ENCODE measurements at regions not wholly inside any gene's neighbourhood (a gene's known extent, or its start where the extent isn't known, plus 50 kb on each side); places are given as distances from the start of the nearest gene placed in this dataset.

- no peak for TF ChIP-seq CTCF (IDR thresholded peaks at IDR 0.05; ENCODE audit: low read depth, low read length)
- no peak for DNase-seq (ENCODE audit: extremely low read depth, low read depth)
Observed at GRCh38 chr22:48106215-48106614, 1343.8 kb downstream of the TBC1D22A start.

- DNase-seq (ENCODE audit: extremely low read depth, low read depth): no peak
- TF ChIP-seq CTCF (IDR thresholded peaks at IDR 0.05; ENCODE audit: low read depth, low read length): no peak
Observed at GRCh38 chr22:48105259-48105658, 1342.8 kb downstream of the TBC1D22A start.

- TF ChIP-seq CTCF (IDR thresholded peaks at IDR 0.05; ENCODE audit: low read depth, low read length): no peak
- no peak for DNase-seq (ENCODE audit: extremely low read depth, low read depth)
Observed at GRCh38 chr22:48104766-48105165, 1342.3 kb downstream of the TBC1D22A start.

- no peak for TF ChIP-seq CTCF (IDR thresholded peaks at IDR 0.05; ENCODE audit: low read depth, low read length)
- no peak for DNase-seq (ENCODE audit: extremely low read depth, low read depth)
Observed at GRCh38 chr22:48104102-48104738, 1341.8 kb downstream of the TBC1D22A start.

GRCh38 chr22:48103126-48103875 is 1340.9 kb downstream of the TBC1D22A start:
- no peak for TF ChIP-seq CTCF (IDR thresholded peaks at IDR 0.05; ENCODE audit: low read depth, low read length)
- no peak for DNase-seq (ENCODE audit: extremely low read depth, low read depth)

GRCh38 chr22:48102581-48102980 is 1340.1 kb downstream of the TBC1D22A start:
- TF ChIP-seq CTCF (IDR thresholded peaks at IDR 0.05; ENCODE audit: low read depth, low read length): no peak
- no peak for DNase-seq (ENCODE audit: extremely low read depth, low read depth)

- no peak for DNase-seq (ENCODE audit: extremely low read depth, low read depth)
Observed at GRCh38 chr22:48101704-48102103, 1339.3 kb downstream of the TBC1D22A start.

More at GRCh38 chr22:48101704-48102103, 1339.3 kb downstream of the TBC1D22A start:
- TF ChIP-seq CTCF (IDR thresholded peaks at IDR 0.05; ENCODE audit: low read depth, low read length): no peak
